SK-N-SH (cell line): ENCODE measurements at regions not wholly inside any gene's neighbourhood (a gene's known extent, or its start where the extent isn't known, plus 50 kb on each side); places are given as distances from the start of the nearest gene placed in this dataset.

Experiments used
- CTCF ChIA-PET: fragments of 300-600, 350-600 bp; formaldehyde crosslinking; extraction: SDS; loops from one replicate; lab custom pipeline; 2021; lab: Yijun Ruan, JAX
- POLR2A ChIA-PET: fragments of 350-600 bp; sonication (Branson Sonifier 250); formaldehyde crosslinking; extraction: SDS; loops from one replicate; lab custom pipeline; 2020; ENCODE audit warnings: antibody characterized with exemption, inconsistent platforms; lab: Yijun Ruan, JAX
- DNase-seq: peaks from one replicate; pipeline ENCODE4 v3.0.0; 2012
- H2AFZ ChIP-seq: fragments of 200-600 bp; sonication (generic); 2 replicates; pipeline ENCODE4 v1.8.1; 2016; ENCODE audit warnings: antibody characterized with exemption, mild to moderate bottlenecking, low read depth
- H3F3A ChIP-seq: fragments of 200-600 bp; sonication (generic); replicated peaks from 2 replicates; pipeline ENCODE3; 2016; ENCODE audit warnings: antibody characterized with exemption, mild to moderate bottlenecking; ENCODE audit not compliant: insufficient read depth
- H3K27ac ChIP-seq, 2 experiments: fragments of 200-500 bp in 1 of 2; fragments of 200-600 bp in 1 of 2; sonication (Bioruptor generic) in 1 of 2; sonication (generic), shearing (Covaris generic) in 1 of 2; 2 replicates each; pipeline versions ENCODE4 v1.5.1 to v1.6.1; 2014 to 2016; ENCODE audit warnings: low read depth in 2 of 2, inconsistent platforms in 1 of 2, low read length in 1 of 2, mild to moderate bottlenecking in 1 of 2, mixed read lengths in 1 of 2
- H3K27me3 ChIP-seq: fragments of 200-600 bp; sonication (generic), shearing (Covaris generic); 2 replicates; pipeline ENCODE4 v1.6.1; 2016; ENCODE audit warnings: mixed run types; ENCODE audit not compliant: insufficient read depth
- H3K36me3 ChIP-seq, 2 experiments: fragments of 200-500 bp in 1 of 2; fragments of 200-600 bp in 1 of 2; sonication (Bioruptor generic) in 1 of 2; sonication (generic) in 1 of 2; replicated peaks in 1 of 2; 2 replicates each; pipeline versions ENCODE3 to v1.5.1; 2014 to 2016; ENCODE audit warnings: low read length in 1 of 2, mild to moderate bottlenecking in 1 of 2; ENCODE audit not compliant: insufficient read depth in 2 of 2, control insufficient read depth in 1 of 2
- H3K4me1 ChIP-seq, 2 experiments: fragments of 200-500 bp in 1 of 2; fragments of 200-600 bp in 1 of 2; sonication (Bioruptor generic) in 1 of 2; sonication (generic), shearing (Covaris generic) in 1 of 2; 2 replicates each; pipeline versions ENCODE4 v1.5.1 to v1.6.1; 2014 to 2016; ENCODE audit warnings: low read depth in 1 of 2, low read length in 1 of 2, mixed run types in 1 of 2; ENCODE audit not compliant: insufficient read depth in 2 of 2, control insufficient read depth in 1 of 2
- H3K4me2 ChIP-seq: fragments of 200-600 bp; sonication (generic), shearing (Covaris generic); 2 replicates; pipeline ENCODE4 v1.6.1; 2017; ENCODE audit warnings: mixed run types
- H3K4me3 ChIP-seq, 2 experiments: fragments of 200-500 bp in 1 of 2; fragments of 200-600 bp in 1 of 2; sonication (Bioruptor generic) in 1 of 2; sonication (generic), shearing (Covaris generic) in 1 of 2; 2 replicates each; pipeline versions ENCODE4 v1.5.1 to v1.8.1; 2014 to 2016; ENCODE audit warnings: low read depth in 2 of 2, inconsistent platforms in 1 of 2, low read length in 1 of 2, mild to moderate bottlenecking in 1 of 2, mixed read lengths in 1 of 2, moderate library complexity in 1 of 2
- H3K79me2 ChIP-seq: fragments of 200-600 bp; sonication (generic); 2 replicates; pipeline ENCODE4 v1.8.1; 2017; ENCODE audit warnings: mild to moderate bottlenecking; ENCODE audit not compliant: insufficient read depth
- H3K9ac ChIP-seq: fragments of 200-600 bp; sonication (generic); 2 replicates; pipeline ENCODE4 v1.6.1; 2017; ENCODE audit warnings: mixed run types
- H3K9me2 ChIP-seq: fragments of 200-600 bp; sonication (generic); 2 replicates; pipeline ENCODE4 v1.6.1; 2017; ENCODE audit warnings: mixed run types
- H3K9me3 ChIP-seq: fragments of 200-600 bp; sonication (generic); 2 replicates; pipeline ENCODE4 v1.6.1; 2017; ENCODE audit warnings: mixed run types, mild to moderate bottlenecking, moderate library complexity
- H4K20me1 ChIP-seq: fragments of 200-600 bp; sonication (generic); 2 replicates; pipeline ENCODE4 v1.6.1; 2017; ENCODE audit warnings: mild to moderate bottlenecking, mixed run types; ENCODE audit not compliant: insufficient read depth
- ELF1 ChIP-seq: IDR thresholded peaks from 2 replicates; pipeline ENCODE4 v1.4.0; 2012
- EZH2phosphoT487 ChIP-seq: fragments of 200-600 bp; sonication (generic); IDR thresholded peaks from 2 replicates; pipeline ENCODE4 v1.6.1; 2017; ENCODE audit warnings: low read depth, mixed run types, mild to moderate bottlenecking, antibody characterized with exemption, moderate library complexity, borderline replicate concordance
- FOSL2 ChIP-seq: IDR thresholded peaks from 2 replicates; pipeline ENCODE4 v1.4.0; 2012; ENCODE audit warnings: low read depth, mild to moderate bottlenecking, moderate library complexity, borderline replicate concordance
- FOXJ3 ChIP-seq: sonication (generic); formaldehyde crosslinking; IDR thresholded peaks from 2 replicates; pipeline ENCODE4 v1.5.1; 2020; ENCODE audit warnings: mild to moderate bottlenecking, missing genetic modification reagents
- FOXM1 ChIP-seq: IDR thresholded peaks from 2 replicates; pipeline ENCODE4 v1.4.0; 2012; ENCODE audit warnings: low read depth, mild to moderate bottlenecking
- GABPA ChIP-seq: IDR thresholded peaks from 2 replicates; pipeline ENCODE4 v1.4.0; 2012; ENCODE audit warnings: low read depth, mild to moderate bottlenecking
- GATA2 ChIP-seq: sonication (generic); formaldehyde crosslinking; IDR thresholded peaks from 2 replicates; pipeline ENCODE4 v1.5.0; 2020; ENCODE audit warnings: mild to moderate bottlenecking, missing genetic modification reagents
- IRF3 ChIP-seq: fragments of 150-350 bp; IDR thresholded peaks from 2 replicates; pipeline ENCODE4 v1.6.1; 2016; ENCODE audit warnings: mild to moderate bottlenecking, low read depth, low read length
- JUND ChIP-seq: IDR thresholded peaks from 2 replicates; pipeline ENCODE4 v1.4.0; 2012
- MXI1 ChIP-seq: IDR thresholded peaks from 2 replicates; pipeline ENCODE4 v1.6.1; 2012; ENCODE audit warnings: mild to moderate bottlenecking, low read depth, low read length, improper control_type of control experiment
- NFIC ChIP-seq: IDR thresholded peaks from 2 replicates; pipeline ENCODE4 v1.4.0; 2012; ENCODE audit warnings: borderline replicate concordance
- POLR2AphosphoS5 ChIP-seq: IDR thresholded peaks from 2 replicates; pipeline ENCODE4 v1.6.1; 2012; ENCODE audit warnings: low read depth, low read length
- RCOR1 ChIP-seq: fragments of 150-350 bp; IDR thresholded peaks from 2 replicates; pipeline ENCODE4 v1.6.1; 2017; ENCODE audit warnings: antibody characterized with exemption, low read length
- RFX5 ChIP-seq: IDR thresholded peaks from 2 replicates; pipeline ENCODE4 v1.6.1; 2012; ENCODE audit warnings: mild to moderate bottlenecking, improper control_type of control experiment, low read length
- RXRA ChIP-seq: IDR thresholded peaks from 2 replicates; pipeline ENCODE4 v1.4.0; 2012; ENCODE audit warnings: low read depth, mild to moderate bottlenecking, borderline replicate concordance
- SIN3A ChIP-seq: IDR thresholded peaks from 2 replicates; pipeline ENCODE4 v1.6.1; 2012; ENCODE audit warnings: low read depth, mild to moderate bottlenecking, low read length, moderate library complexity, borderline replicate concordance
- TAF1 ChIP-seq: IDR thresholded peaks from 2 replicates; pipeline ENCODE4 v1.6.1; 2012; ENCODE audit warnings: low read depth, mild to moderate bottlenecking, low read length, moderate library complexity, borderline replicate concordance
- TCF12 ChIP-seq: IDR thresholded peaks from 2 replicates; pipeline ENCODE4 v1.4.0; 2012
- WGBS: methylation state at CpG from one replicate; pipeline ENCODE4 v1.1.6; 2017; ENCODE audit warnings: low lambda C conversion rate; 5-methylcytosine and 5-hydroxymethylcytosine counted together
- TF ChIP-seq, protein P1 (sequence below): IDR thresholded peaks from 2 replicates; pipeline ENCODE4 v1.4.0; 2012; ENCODE audit warnings: low read depth
- TF ChIP-seq, protein P2 (sequence below): IDR thresholded peaks from 2 replicates; pipeline ENCODE4 v1.4.0; 2012; ENCODE audit warnings: low read depth, borderline replicate concordance
- TF ChIP-seq, protein P3 (sequence below): IDR thresholded peaks from 2 replicates; pipeline ENCODE4 v1.6.1; 2012; ENCODE audit warnings: mild to moderate bottlenecking, low read depth, low read length, moderate library complexity

DNA sequence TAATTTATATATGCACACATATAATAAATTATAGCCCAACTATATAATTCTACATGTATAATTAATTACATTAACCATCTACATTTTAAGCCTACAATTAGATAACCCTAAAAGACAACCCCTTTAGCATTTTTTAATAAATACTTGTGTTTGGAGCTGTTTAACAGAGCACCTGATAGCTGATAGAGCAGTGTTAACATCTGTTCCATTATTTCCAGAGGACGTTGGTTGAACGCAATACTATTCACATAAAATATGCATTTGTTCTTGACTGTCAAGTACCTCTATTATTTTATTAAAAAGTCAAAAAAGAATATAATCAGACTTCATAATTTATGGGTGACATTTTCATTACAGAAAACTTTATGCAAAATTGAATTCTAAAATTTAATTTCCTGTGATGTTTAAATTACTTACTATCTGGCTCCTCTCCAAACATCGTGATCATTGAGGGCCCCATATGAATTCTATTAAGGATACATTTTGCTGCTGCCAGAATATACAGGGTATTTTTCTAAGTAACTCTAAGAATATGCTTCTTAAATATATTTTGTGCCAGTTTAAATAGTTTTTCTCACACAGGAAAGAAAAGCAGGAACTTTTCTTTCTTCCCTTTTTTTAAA is 234.3 kb downstream of the SHOX2 start (continued):
- TF ChIP-seq GABPA, result no peak
- TF ChIP-seq MXI1, result 0 out of 2 replicates have a peak, but pooled peaks have one; percentile 17
- no peak for TF ChIP-seq FOXJ3
- TF ChIP-seq POLR2AphosphoS5, result no peak
- TF ChIP-seq, all 33 proteins: peak for 4

DNA sequence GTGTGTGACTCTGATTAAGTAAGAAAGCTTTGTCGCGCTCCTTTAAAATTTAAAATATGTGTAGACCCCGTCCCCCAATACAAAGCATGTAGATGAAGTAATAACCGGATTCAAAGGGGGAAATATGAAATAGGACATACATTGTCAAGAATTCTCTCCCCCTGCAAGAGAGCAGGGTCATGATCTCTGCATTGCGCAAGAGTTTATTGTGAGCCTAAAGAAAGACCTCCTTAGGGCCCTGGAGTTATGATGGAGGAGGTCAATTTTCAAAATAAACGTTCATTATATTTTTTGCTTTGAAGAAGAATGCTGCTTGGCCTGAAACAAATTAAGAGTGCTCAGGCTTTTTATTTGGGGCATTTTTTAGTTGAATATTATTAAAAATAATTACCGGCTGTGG is 235.0 kb downstream of the SHOX2 start:
- H3K9me3 ChIP-seq, result no peaks in the 10 kb centered on the region
- no peaks in the 10 kb centered on the region for H3K79me2 ChIP-seq
- no peak overlapping the region for H3K9ac ChIP-seq
- H3K4me1 ChIP-seq, result peaks cover 0 to 17% of the 10 kb centered on the region in 2 experiments; a peak in 2 of 4 replicates
- no peaks in the 10 kb centered on the region for H3K36me3 ChIP-seq
- 83% methylated on average over 7 of the region's 7 CpGs for WGBS
- H3K9me2 ChIP-seq, result no peaks in the 10 kb centered on the region
- POLR2A ChIA-PET, result no interaction called here
- no peak overlapping the region for H2AFZ ChIP-seq
- no peak overlapping the region for H3K4me2 ChIP-seq
- TF ChIP-seq TAF1, result no peak
- TF ChIP-seq, protein P1, sequence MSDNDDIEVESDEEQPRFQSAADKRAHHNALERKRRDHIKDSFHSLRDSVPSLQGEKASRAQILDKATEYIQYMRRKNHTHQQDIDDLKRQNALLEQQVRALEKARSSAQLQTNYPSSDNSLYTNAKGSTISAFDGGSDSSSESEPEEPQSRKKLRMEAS, result no peak
- TF ChIP-seq, protein P2, sequence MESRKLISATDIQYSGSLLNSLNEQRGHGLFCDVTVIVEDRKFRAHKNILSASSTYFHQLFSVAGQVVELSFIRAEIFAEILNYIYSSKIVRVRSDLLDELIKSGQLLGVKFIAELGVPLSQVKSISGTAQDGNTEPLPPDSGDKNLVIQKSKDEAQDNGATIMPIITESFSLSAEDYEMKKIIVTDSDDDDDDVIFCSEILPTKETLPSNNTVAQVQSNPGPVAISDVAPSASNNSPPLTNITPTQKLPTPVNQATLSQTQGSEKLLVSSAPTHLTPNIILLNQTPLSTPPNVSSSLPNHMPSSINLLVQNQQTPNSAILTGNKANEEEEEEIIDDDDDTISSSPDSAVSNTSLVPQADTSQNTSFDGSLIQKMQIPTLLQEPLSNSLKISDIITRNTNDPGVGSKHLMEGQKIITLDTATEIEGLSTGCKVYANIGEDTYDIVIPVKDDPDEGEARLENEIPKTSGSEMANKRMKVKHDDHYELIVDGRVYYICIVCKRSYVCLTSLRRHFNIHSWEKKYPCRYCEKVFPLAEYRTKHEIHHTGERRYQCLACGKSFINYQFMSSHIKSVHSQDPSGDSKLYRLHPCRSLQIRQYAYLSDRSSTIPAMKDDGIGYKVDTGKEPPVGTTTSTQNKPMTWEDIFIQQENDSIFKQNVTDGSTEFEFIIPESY, result no peak
- no peak for TF ChIP-seq JUND
- TF ChIP-seq RXRA, result no peak
- no peak for TF ChIP-seq TCF12
- no peak for TF ChIP-seq GATA2 (CRISPR knock-in tag)
- no peak for TF ChIP-seq NFIC
- TF ChIP-seq FOXJ3, result no peak
- TF ChIP-seq IRF3, result no peak
- TF ChIP-seq FOXM1, result no peak
- TF ChIP-seq, protein P3, sequence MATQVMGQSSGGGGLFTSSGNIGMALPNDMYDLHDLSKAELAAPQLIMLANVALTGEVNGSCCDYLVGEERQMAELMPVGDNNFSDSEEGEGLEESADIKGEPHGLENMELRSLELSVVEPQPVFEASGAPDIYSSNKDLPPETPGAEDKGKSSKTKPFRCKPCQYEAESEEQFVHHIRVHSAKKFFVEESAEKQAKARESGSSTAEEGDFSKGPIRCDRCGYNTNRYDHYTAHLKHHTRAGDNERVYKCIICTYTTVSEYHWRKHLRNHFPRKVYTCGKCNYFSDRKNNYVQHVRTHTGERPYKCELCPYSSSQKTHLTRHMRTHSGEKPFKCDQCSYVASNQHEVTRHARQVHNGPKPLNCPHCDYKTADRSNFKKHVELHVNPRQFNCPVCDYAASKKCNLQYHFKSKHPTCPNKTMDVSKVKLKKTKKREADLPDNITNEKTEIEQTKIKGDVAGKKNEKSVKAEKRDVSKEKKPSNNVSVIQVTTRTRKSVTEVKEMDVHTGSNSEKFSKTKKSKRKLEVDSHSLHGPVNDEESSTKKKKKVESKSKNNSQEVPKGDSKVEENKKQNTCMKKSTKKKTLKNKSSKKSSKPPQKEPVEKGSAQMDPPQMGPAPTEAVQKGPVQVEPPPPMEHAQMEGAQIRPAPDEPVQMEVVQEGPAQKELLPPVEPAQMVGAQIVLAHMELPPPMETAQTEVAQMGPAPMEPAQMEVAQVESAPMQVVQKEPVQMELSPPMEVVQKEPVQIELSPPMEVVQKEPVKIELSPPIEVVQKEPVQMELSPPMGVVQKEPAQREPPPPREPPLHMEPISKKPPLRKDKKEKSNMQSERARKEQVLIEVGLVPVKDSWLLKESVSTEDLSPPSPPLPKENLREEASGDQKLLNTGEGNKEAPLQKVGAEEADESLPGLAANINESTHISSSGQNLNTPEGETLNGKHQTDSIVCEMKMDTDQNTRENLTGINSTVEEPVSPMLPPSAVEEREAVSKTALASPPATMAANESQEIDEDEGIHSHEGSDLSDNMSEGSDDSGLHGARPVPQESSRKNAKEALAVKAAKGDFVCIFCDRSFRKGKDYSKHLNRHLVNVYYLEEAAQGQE, result no peak
- TF ChIP-seq EZH2phosphoT487, result no peak
- no peak for TF ChIP-seq RCOR1
- no peak for TF ChIP-seq POLR2AphosphoS5
- TF ChIP-seq SIN3A, result no peak
- no peak for TF ChIP-seq ELF1
- TF ChIP-seq MXI1, result no peak
- no peak for TF ChIP-seq FOSL2
- TF ChIP-seq RFX5, result no peak
- TF ChIP-seq, all 33 proteins: peak for 0
- Histone ChIP-seq H3K27me3 (no peaks in the 10 kb centered on the region), H3K4me3 (no peak overlapping the region), H4K20me1 (no peaks in the 10 kb centered on the region), H3K27ac (peak overlapping the region in 1 of 2 experiments; percentile 60; a peak in 1 of 4 replicates), H3F3A (no peaks in the 10 kb centered on the region)
- CTCF ChIA-PET, result no interaction called here
- DNase-seq, result no peak
